ENCODE measurements at regions not wholly inside any gene's neighbourhood (a gene's known extent, or its start where the extent isn't known, plus 50 kb on each side); places are given as distances from the start of the nearest gene placed in this dataset.

DNA sequence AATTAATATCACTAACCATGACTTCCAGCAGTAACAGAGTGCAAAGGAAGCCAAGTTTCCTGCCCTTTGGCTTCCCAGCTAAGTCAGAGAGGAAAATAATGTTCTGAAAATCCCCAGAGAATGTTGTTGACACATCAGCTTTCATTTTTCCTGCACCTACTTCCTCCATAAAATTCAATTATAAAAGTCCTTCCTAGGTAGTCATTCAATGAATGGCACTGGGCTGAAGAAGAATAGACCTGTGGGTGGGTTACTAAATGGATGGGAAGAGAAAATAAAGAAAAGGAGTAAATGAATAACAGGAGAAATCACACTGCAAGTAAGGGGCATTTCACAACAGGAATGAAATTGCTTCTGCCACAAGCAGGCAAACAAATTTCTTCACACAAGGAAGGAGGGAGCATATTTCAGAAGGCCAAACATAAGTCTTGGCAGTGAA is 73.2 kb upstream of the MDM1 start:
- TF ChIP-seq POLR2AphosphoS5 (IDR thresholded peaks at IDR 0.05; ENCODE audit: low read depth): no peak
- TF ChIP-seq SPI1 (IDR thresholded peaks at IDR 0.05; ENCODE audit: borderline replicate concordance, low read depth): no peak
- no peak for TF ChIP-seq CTCF (IDR thresholded peaks at IDR 0.05; ENCODE audit: insufficient read depth, low read length)
- TF ChIP-seq GABPA (IDR thresholded peaks at IDR 0.05; ENCODE audit: low read depth): no peak
- TF ChIP-seq, protein P1, sequence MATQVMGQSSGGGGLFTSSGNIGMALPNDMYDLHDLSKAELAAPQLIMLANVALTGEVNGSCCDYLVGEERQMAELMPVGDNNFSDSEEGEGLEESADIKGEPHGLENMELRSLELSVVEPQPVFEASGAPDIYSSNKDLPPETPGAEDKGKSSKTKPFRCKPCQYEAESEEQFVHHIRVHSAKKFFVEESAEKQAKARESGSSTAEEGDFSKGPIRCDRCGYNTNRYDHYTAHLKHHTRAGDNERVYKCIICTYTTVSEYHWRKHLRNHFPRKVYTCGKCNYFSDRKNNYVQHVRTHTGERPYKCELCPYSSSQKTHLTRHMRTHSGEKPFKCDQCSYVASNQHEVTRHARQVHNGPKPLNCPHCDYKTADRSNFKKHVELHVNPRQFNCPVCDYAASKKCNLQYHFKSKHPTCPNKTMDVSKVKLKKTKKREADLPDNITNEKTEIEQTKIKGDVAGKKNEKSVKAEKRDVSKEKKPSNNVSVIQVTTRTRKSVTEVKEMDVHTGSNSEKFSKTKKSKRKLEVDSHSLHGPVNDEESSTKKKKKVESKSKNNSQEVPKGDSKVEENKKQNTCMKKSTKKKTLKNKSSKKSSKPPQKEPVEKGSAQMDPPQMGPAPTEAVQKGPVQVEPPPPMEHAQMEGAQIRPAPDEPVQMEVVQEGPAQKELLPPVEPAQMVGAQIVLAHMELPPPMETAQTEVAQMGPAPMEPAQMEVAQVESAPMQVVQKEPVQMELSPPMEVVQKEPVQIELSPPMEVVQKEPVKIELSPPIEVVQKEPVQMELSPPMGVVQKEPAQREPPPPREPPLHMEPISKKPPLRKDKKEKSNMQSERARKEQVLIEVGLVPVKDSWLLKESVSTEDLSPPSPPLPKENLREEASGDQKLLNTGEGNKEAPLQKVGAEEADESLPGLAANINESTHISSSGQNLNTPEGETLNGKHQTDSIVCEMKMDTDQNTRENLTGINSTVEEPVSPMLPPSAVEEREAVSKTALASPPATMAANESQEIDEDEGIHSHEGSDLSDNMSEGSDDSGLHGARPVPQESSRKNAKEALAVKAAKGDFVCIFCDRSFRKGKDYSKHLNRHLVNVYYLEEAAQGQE (IDR thresholded peaks at IDR 0.05; ENCODE audit: insufficient replicate concordance, low read depth): no peak
- Histone ChIP-seq H3K27ac (replicated peaks) (peak overlapping the region; percentile 43), H3K4me3 (replicated peaks; ENCODE audit: insufficient read depth, low read length) (no peak overlapping the region), H3K27me3 (ENCODE audit: insufficient read depth, poor library complexity, severe bottlenecking) (no peaks in the 10 kb centered on the region)
- peak; percentile 25 to 38 for DNase-seq (ENCODE audit: low read depth in 1 of 2, low spot score in 1 of 2)

- no peak for TF ChIP-seq CTCF (IDR thresholded peaks at IDR 0.05; ENCODE audit: insufficient read depth, low read length)
- peak; percentile 41; the same call in 1 of the 2 replicates for TF ChIP-seq SPI1 (IDR thresholded peaks at IDR 0.05; ENCODE audit: borderline replicate concordance, low read depth)
- 0 out of 2 replicates have a peak, but pooled peaks have one; percentile 25 for TF ChIP-seq POLR2AphosphoS5 (IDR thresholded peaks at IDR 0.05; ENCODE audit: low read depth)
- TF ChIP-seq GABPA (IDR thresholded peaks at IDR 0.05; ENCODE audit: low read depth): 0 out of 2 replicates have a peak, but pooled peaks have one; percentile 37
- TF ChIP-seq, protein P1 (IDR thresholded peaks at IDR 0.05; ENCODE audit: insufficient replicate concordance, low read depth): no peak
- peak; percentile 75 to 81 for DNase-seq (ENCODE audit: low read depth in 1 of 2, low spot score in 1 of 2)
- no peaks in the 10 kb centered on the region for H3K27me3 ChIP-seq (ENCODE audit: insufficient read depth, poor library complexity, severe bottlenecking)
- H3K4me3 ChIP-seq (replicated peaks; ENCODE audit: insufficient read depth, low read length): no peak overlapping the region
- peak overlapping the region; percentile 43 for H3K27ac ChIP-seq (replicated peaks)
These were observed 74.0 kb upstream of the MDM1 start for GRCh38 chr12:68406134-68406576.

DNA sequence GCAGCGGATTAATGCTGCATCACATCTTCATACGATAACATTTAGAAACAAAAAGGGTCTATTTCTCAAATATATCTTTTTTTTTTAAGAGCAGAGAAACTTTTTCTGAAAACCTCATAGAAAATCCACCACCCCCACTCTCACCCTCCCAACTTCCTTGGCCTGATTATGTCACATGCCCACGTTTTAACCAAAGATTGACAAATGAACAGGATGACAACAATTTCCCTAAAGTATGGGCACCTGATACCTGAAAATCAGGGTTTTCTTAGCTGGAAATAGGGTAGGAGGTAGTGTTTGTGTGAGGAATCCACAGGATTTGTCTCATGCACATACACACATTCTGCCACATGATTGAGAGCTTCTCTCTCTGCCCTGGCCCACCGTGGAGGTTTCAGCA is 74.7 kb upstream of the MDM1 start:
- TF ChIP-seq CTCF (IDR thresholded peaks at IDR 0.05; ENCODE audit: insufficient read depth, low read length) (no peak), SPI1 (IDR thresholded peaks at IDR 0.05; ENCODE audit: borderline replicate concordance, low read depth) (no peak), GABPA (IDR thresholded peaks at IDR 0.05; ENCODE audit: low read depth) (no peak), POLR2AphosphoS5 (IDR thresholded peaks at IDR 0.05; ENCODE audit: low read depth) (no peak)
- TF ChIP-seq, protein P1 (IDR thresholded peaks at IDR 0.05; ENCODE audit: insufficient replicate concordance, low read depth): no peak
- DNase-seq (ENCODE audit: low read depth in 1 of 2, low spot score in 1 of 2): peak in 1 of 2 experiments; percentile 26
- peak overlapping the region; percentile 10; the same call in 1 of the 2 replicates for H3K27ac ChIP-seq (replicated peaks)
- H3K27me3 ChIP-seq (ENCODE audit: insufficient read depth, poor library complexity, severe bottlenecking): no peaks in the 10 kb centered on the region
- H3K4me3 ChIP-seq (replicated peaks; ENCODE audit: insufficient read depth, low read length): no peak overlapping the region
